Endothelial cell of umbilical vein (primary cell): ENCODE measurements at regions not wholly inside any gene's neighbourhood (a gene's known extent, or its start where the extent isn't known, plus 50 kb on each side); places are given as distances from the start of the nearest gene placed in this dataset.

Experiments
- BruUV-seq: library from RNA; stranded (reverse); fragments of 400-500 nt; replicated peaks from 2 replicates; lab custom pipeline; 2021; lab: Mats Ljungman, UMichigan
- CTCF ChIA-PET: fragments of 300-600, 350-600 bp; sonication (Branson Sonifier 250); formaldehyde crosslinking; loops from one replicate; lab custom pipeline; 2021; ENCODE audit warnings: antibody characterized with exemption, inconsistent platforms; lab: Charles Lee
- POLR2A ChIA-PET: fragments of 300-600, 350-600 bp; sonication (Branson Sonifier 250); formaldehyde crosslinking; loops from one replicate; lab custom pipeline; 2021; ENCODE audit warnings: antibody characterized with exemption, inconsistent platforms; lab: Charles Lee
- DNase-seq: peaks from one replicate; pipeline ENCODE4 v3.0.0-alpha.2; 2011; ENCODE audit warnings: low read depth, low spot score
- FAIRE-seq: peaks from 2 replicates; lab custom pipeline; 2011; peaks lifted over from hg19 to GRCh38; lab: Jason Lieb, UNC
- H2AFZ ChIP-seq: 2 replicates; pipeline ENCODE4 v1.6.0; 2012; ENCODE audit warnings: low read depth, low read length, control low read depth, inconsistent platforms
- H3K27ac ChIP-seq: 2 replicates; pipeline ENCODE4 v1.5.1; 2011; ENCODE audit warnings: low read depth, mild to moderate bottlenecking, control low read depth, low read length, moderate library complexity; ENCODE audit not compliant: insufficient read depth
- H3K27me3 ChIP-seq, 2 experiments: 2 replicates each; pipeline versions ENCODE4 v1.6.0 to v1.6.1; 2011; ENCODE audit warnings: low read length in 2 of 2, mixed read lengths in 1 of 2; ENCODE audit not compliant: control insufficient read depth in 2 of 2, insufficient read depth in 2 of 2
- H3K36me3 ChIP-seq, 2 experiments: 2 replicates in 1 of 2; 3 replicates in 1 of 2; pipeline ENCODE4 v1.5.1; 2011; ENCODE audit warnings: low read length in 2 of 2, mild to moderate bottlenecking in 1 of 2, moderate library complexity in 1 of 2; ENCODE audit not compliant: control insufficient read depth in 2 of 2, insufficient read depth in 2 of 2; ENCODE audit errors: extremely low read depth in 1 of 2
- H3K4me1 ChIP-seq: 3 replicates; pipeline ENCODE4 v1.5.1; 2011; ENCODE audit warnings: mild to moderate bottlenecking, low read length; ENCODE audit not compliant: control insufficient read depth, insufficient read depth; ENCODE audit errors: extremely low read depth
- H3K4me2 ChIP-seq: 2 replicates; pipeline ENCODE4 v1.6.1; 2011; ENCODE audit warnings: low read length, control low read depth, mixed read lengths; ENCODE audit not compliant: insufficient read depth
- H3K4me3 ChIP-seq, 3 experiments: fragments of 200-600 bp in 1 of 3; sonication (generic), shearing (Covaris generic) in 1 of 3; replicated peaks in 1 of 3; 2 replicates each; pipeline ENCODE4 v1.5.1; 2011 to 2016; ENCODE audit warnings: control low read depth in 3 of 3, low read length in 3 of 3, mild to moderate bottlenecking in 2 of 3, inconsistent platforms in 1 of 3, low read depth in 1 of 3, moderate library complexity in 1 of 3; ENCODE audit not compliant: insufficient read depth in 1 of 3
- H3K79me2 ChIP-seq: 2 replicates; pipeline ENCODE4 v1.6.0; 2012; ENCODE audit warnings: low read length, inconsistent platforms; ENCODE audit not compliant: control insufficient read depth, insufficient read depth
- H3K9ac ChIP-seq: replicated peaks from 2 replicates; pipeline ENCODE3; 2011; ENCODE audit warnings: low read length, control low read depth; ENCODE audit not compliant: insufficient read depth; ENCODE audit errors: extremely low read depth
- H3K9me1 ChIP-seq: replicated peaks from 3 replicates; pipeline ENCODE4 v1.6.0; 2011; ENCODE audit warnings: mild to moderate bottlenecking, low read length; ENCODE audit not compliant: control insufficient read depth, insufficient read depth; ENCODE audit errors: extremely low read depth
- H3K9me3 ChIP-seq: replicated peaks from 2 replicates; pipeline ENCODE4 v1.5.1; 2012; ENCODE audit warnings: low read length, inconsistent platforms; ENCODE audit not compliant: control insufficient read depth, insufficient read depth
- H4K20me1 ChIP-seq: replicated peaks from 2 replicates; pipeline ENCODE3; 2011; ENCODE audit warnings: mild to moderate bottlenecking, low read length; ENCODE audit not compliant: control insufficient read depth, insufficient read depth; ENCODE audit errors: extremely low read depth
- CTCF ChIP-seq, 2 donors: IDR thresholded peaks; 1 replicate in 1 of 2; 2 replicates in 1 of 2; pipeline ENCODE4 v1.5.1; 2011; ENCODE audit warnings: low read length in 2 of 2, mild to moderate bottlenecking in 2 of 2, moderate library complexity in 2 of 2, control low read depth in 1 of 2, inconsistent platforms in 1 of 2, low read depth in 1 of 2; ENCODE audit not compliant: insufficient read depth in 1 of 2; ENCODE audit errors: extremely low read depth in 1 of 2
- EZH2 ChIP-seq: IDR thresholded peaks from 2 replicates; pipeline ENCODE4 v1.6.1; 2012; ENCODE audit warnings: borderline replicate concordance, low read depth, mild to moderate bottlenecking, moderate library complexity, low read length, inconsistent platforms; ENCODE audit not compliant: severe bottlenecking
- FOS ChIP-seq: IDR thresholded peaks from 2 replicates; pipeline ENCODE4 v1.6.1; 2011; ENCODE audit warnings: mild to moderate bottlenecking, low read length, moderate library complexity, borderline replicate concordance; ENCODE audit not compliant: insufficient read depth
- GATA2 ChIP-seq: IDR thresholded peaks from 2 replicates; pipeline ENCODE4 v1.7.0; 2011; ENCODE audit warnings: low read depth, mild to moderate bottlenecking, moderate library complexity, mixed read lengths, low read length; ENCODE audit not compliant: insufficient read length, insufficient read depth
- JUN ChIP-seq: IDR thresholded peaks from 2 replicates; pipeline ENCODE4 v1.6.1; 2011; ENCODE audit warnings: borderline replicate concordance, low read depth; ENCODE audit not compliant: insufficient read length, insufficient read depth
- MAX ChIP-seq: IDR thresholded peaks from 2 replicates; pipeline ENCODE4 v1.6.1; 2011; ENCODE audit not compliant: insufficient read depth, insufficient read length
- MYC ChIP-seq: IDR thresholded peaks from one replicate; pipeline ENCODE4 v1.6.1; 2011; ENCODE audit warnings: mild to moderate bottlenecking, low read depth, low read length
- POLR2A ChIP-seq: IDR thresholded peaks from 2 replicates; pipeline ENCODE4 v1.6.1; 2012; ENCODE audit warnings: low read depth, mild to moderate bottlenecking, control low read depth, low read length
- POLR2AphosphoS5 ChIP-seq: IDR thresholded peaks from 2 replicates; pipeline ENCODE4 v1.6.1; 2012; ENCODE audit warnings: low read depth, mild to moderate bottlenecking, control low read depth, low read length, moderate library complexity; ENCODE audit not compliant: insufficient read depth
- dilution Hi-C: fragments of 300-500 bp; cut with MboI; formaldehyde crosslinking; loops from one replicate; pipeline ENCODE4 v1.15.0; 2019; ENCODE audit warnings: low sequenced_read_pairs; ENCODE audit not compliant: extremely low pct_ligation_motif_present
- intact Hi-C: fragments of 100-400 bp; cut with micrococcal nuclease; formaldehyde crosslinking; loops from one replicate; pipeline ENCODE4 v1.10.0; 2022

GRCh38 chr6:12543953-12544352 is 172.6 kb upstream of the PHACTR1 start:
- no peak overlapping the region for H3K4me2 ChIP-seq
- intact Hi-C loops (no loop called here), dilution Hi-C loops (no loop called here)
- H3K9me3 ChIP-seq = no peaks in the 10 kb centered on the region
- no peak for DNase-seq
- ChIA-PET CTCF (interaction anchor here (0.7 to 1.4 kb wide), 3 partner anchors 32 to 96 kb away, joined by 3 read pairs; no protein-coding TSS in a partner anchor), POLR2A (no interaction called here)
- no TSS peak for BruUV-seq
- H3K27ac ChIP-seq = peak overlapping the region; percentile 10
- H3K27me3 ChIP-seq = no peaks in the 10 kb centered on the region
- H3K4me1 ChIP-seq = peaks cover 43% of the 10 kb centered on the region
- FAIRE-seq = no peak
- no peaks in the 10 kb centered on the region for H3K36me3 ChIP-seq
- no peak overlapping the region for H3K4me3 ChIP-seq
- no peak for TF ChIP-seq GATA2
- TF ChIP-seq POLR2A = no peak
- TF ChIP-seq MAX = no peak
- TF ChIP-seq POLR2AphosphoS5 = no peak
- TF ChIP-seq CTCF (IDR thresholded peaks at IDR 0.05; ENCODE audit: extremely low read depth in 1 of 2, insufficient read depth in 1 of 2, low read depth in 1 of 2, low read length in 2 of 2) = no peak
- no peak for TF ChIP-seq FOS
- no peak for TF ChIP-seq MYC
- TF ChIP-seq EZH2 = no peak
- TF ChIP-seq JUN = no peak
- H3K79me2 ChIP-seq = no peaks in the 10 kb centered on the region
- no peak overlapping the region for H2AFZ ChIP-seq
- no peaks in the 10 kb centered on the region for H4K20me1 ChIP-seq
- no peak overlapping the region for H3K9ac ChIP-seq
- H3K9me1 ChIP-seq = no peaks in the 10 kb centered on the region
